Karpas-422 (cell line): ENCODE measurements at regions not wholly inside any gene's neighbourhood (a gene's known extent, or its start where the extent isn't known, plus 50 kb on each side); places are given as distances from the start of the nearest gene placed in this dataset.

Experiments
- DNase-seq: peaks from one replicate; pipeline ENCODE4 v3.0.0-alpha.2; 2015
- H2AFZ ChIP-seq: fragments of 200-600 bp; sonication (generic); 2 replicates; pipeline ENCODE4 v1.6.1; 2014; ENCODE audit warnings: antibody characterized with exemption, low read length, mixed read lengths
- H3K27ac ChIP-seq: fragments of 200-600 bp; sonication (generic); 2 replicates; pipeline ENCODE4 v1.5.1; 2014; ENCODE audit warnings: mild to moderate bottlenecking, low read length, moderate library complexity
- H3K27me3 ChIP-seq: fragments of 200-600 bp; sonication (generic); 2 replicates; pipeline ENCODE4 v1.6.1; 2014; ENCODE audit warnings: low read length, mixed read lengths
- H3K36me3 ChIP-seq: fragments of 200-600 bp; sonication (generic); 2 replicates; pipeline ENCODE4 v1.6.1; 2014; ENCODE audit warnings: low read length, mixed read lengths; ENCODE audit not compliant: insufficient read depth
- H3K4me1 ChIP-seq: fragments of 200-600 bp; sonication (generic); 2 replicates; pipeline ENCODE4 v1.6.1; 2014; ENCODE audit warnings: mild to moderate bottlenecking, low read length, mixed read lengths
- H3K4me2 ChIP-seq: fragments of 200-600 bp; sonication (generic); 2 replicates; pipeline ENCODE4 v1.6.1; 2014; ENCODE audit warnings: low read length, low read depth, mild to moderate bottlenecking; ENCODE audit not compliant: poor library complexity, severe bottlenecking
- H3K4me3 ChIP-seq: fragments of 200-600 bp; sonication (generic); 2 replicates; pipeline ENCODE4 v1.5.1; 2014; ENCODE audit warnings: mild to moderate bottlenecking, antibody characterized with exemption, low read length, mixed read lengths
- H3K79me2 ChIP-seq: fragments of 200-600 bp; sonication (generic); 2 replicates; pipeline ENCODE4 v1.6.1; 2014; ENCODE audit warnings: mild to moderate bottlenecking, low read length, mixed read lengths
- H3K9ac ChIP-seq: fragments of 200-600 bp; sonication (generic); 2 replicates; pipeline ENCODE4 v1.6.0; 2014; ENCODE audit warnings: low read length
- H3K9me2 ChIP-seq: fragments of 200-600 bp; sonication (generic), shearing (Covaris generic); replicated peaks from 2 replicates; pipeline ENCODE4 v1.6.0; 2014; ENCODE audit warnings: mild to moderate bottlenecking, low read length, moderate library complexity; ENCODE audit not compliant: insufficient read depth
- H3K9me3 ChIP-seq: fragments of 300-700, 200-600 bp; sonication (generic); 2 replicates; pipeline ENCODE4 v1.6.1; 2014; ENCODE audit warnings: low read length, mixed read lengths
- H4K20me1 ChIP-seq: fragments of 200-600 bp; sonication (generic); 2 replicates; pipeline ENCODE4 v1.6.1; 2014; ENCODE audit warnings: mild to moderate bottlenecking, antibody characterized with exemption, low read length, low read depth; ENCODE audit not compliant: insufficient read depth

DNA sequence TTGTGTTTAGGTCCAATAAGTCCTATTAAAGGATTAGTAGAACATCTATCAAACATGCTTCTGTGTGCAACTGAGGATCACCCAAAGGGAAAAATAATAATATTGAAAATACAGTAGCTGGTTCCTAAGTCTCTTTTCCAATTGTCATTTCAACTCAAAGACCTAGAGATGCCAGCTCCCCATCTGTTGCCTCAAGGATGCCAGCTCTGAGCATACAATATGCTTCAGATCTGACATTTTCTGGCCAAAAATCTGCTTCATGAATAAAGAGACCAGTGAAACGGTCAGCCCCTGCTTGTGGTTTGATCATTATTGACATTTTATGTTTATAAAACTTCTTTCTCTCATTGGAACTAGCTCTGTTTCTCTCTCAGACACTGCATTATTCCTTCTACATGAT is 72.9 kb downstream of the CCDC185 start:
- Histone ChIP-seq H3K9me3 (no peaks in the 10 kb centered on the region), H4K20me1 (no peaks in the 10 kb centered on the region), H3K4me2 (no peak overlapping the region), H3K9ac (no peak overlapping the region), H3K9me2 (no peaks in the 10 kb centered on the region), H3K4me1 (peaks cover 7% of the 10 kb centered on the region), H3K27ac (no peak overlapping the region), H3K4me3 (no peak overlapping the region), H3K27me3 (no peaks in the 10 kb centered on the region), H2AFZ (no peak overlapping the region), H3K36me3 (no peaks in the 10 kb centered on the region), H3K79me2 (no peaks in the 10 kb centered on the region)
- no peak for DNase-seq

- DNase-seq, result no peak
- Histone ChIP-seq H3K4me1 (peaks cover 16% of the 10 kb centered on the region), H3K9me3 (no peaks in the 10 kb centered on the region), H3K27me3 (no peaks in the 10 kb centered on the region), H2AFZ (no peak overlapping the region), H3K36me3 (no peaks in the 10 kb centered on the region), H3K9ac (no peak overlapping the region), H3K4me2 (peak overlapping the region; percentile 37), H3K4me3 (0 out of 2 replicates have a peak overlapping the region, but pooled peaks have one; percentile 3), H3K9me2 (no peaks in the 10 kb centered on the region), H4K20me1 (no peaks in the 10 kb centered on the region), H3K79me2 (no peaks in the 10 kb centered on the region), H3K27ac (no peak overlapping the region)
These were observed 78.4 kb downstream of the CCDC185 start for GRCh38 chr1:223471566-223471965.

GRCh38 chr1:223472057-223472456 is 78.8 kb downstream of the CCDC185 start:
- Histone ChIP-seq H4K20me1 (no peaks in the 10 kb centered on the region), H3K4me2 (no peak overlapping the region), H3K79me2 (no peaks in the 10 kb centered on the region), H3K27ac (no peak overlapping the region), H2AFZ (no peak overlapping the region), H3K4me1 (peaks cover 16% of the 10 kb centered on the region), H3K36me3 (no peaks in the 10 kb centered on the region), H3K9me2 (no peaks in the 10 kb centered on the region), H3K9ac (no peak overlapping the region), H3K4me3 (no peak overlapping the region), H3K9me3 (no peaks in the 10 kb centered on the region), H3K27me3 (no peaks in the 10 kb centered on the region)
- no peak for DNase-seq

DNA sequence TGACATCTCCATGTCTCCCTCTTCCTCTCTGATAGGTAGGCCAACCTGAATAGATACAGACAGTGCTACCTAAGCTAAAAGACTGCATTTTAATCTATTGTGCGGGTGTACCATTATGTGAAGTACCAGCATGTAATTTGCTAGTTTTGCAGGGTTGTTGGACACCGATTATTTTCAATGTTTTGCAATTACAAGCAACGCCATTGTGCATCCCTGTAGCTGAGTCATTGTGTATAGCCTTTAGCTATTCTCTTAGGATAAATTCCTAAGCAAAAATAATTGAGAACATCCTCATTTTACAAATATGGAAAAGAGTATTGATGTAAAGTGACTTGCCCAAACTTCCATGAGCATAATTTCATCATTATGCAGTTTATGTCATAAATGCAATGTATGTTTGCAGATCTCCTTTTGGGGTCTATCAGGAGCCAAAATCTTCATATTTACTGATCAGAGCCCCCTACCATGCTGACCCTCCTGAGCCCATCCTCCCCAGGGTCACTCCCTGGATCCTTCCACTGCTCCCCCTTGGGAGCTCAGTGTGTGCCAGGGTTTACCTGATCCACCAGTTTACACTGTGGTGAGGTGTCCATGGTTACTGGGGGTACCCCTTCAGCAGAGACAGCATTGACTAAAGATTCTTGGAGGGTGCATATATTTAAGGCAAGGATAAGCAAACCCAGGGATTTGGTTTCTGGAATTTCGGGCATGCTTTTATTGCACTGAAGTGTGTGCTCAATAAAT is 80.6 kb downstream of the CCDC185 start:
- peaks cover 16% of the 10 kb centered on the region for H3K4me1 ChIP-seq
- H3K4me2 ChIP-seq, result no peak overlapping the region
- no peak overlapping the region for H3K4me3 ChIP-seq
- no peaks in the 10 kb centered on the region for H3K9me2 ChIP-seq
- no peak for DNase-seq
- no peaks in the 10 kb centered on the region for H3K27me3 ChIP-seq
- H3K36me3 ChIP-seq, result no peaks in the 10 kb centered on the region
- no peak overlapping the region for H2AFZ ChIP-seq
- H3K9me3 ChIP-seq, result no peaks in the 10 kb centered on the region
- no peaks in the 10 kb centered on the region for H4K20me1 ChIP-seq
- H3K79me2 ChIP-seq, result no peaks in the 10 kb centered on the region
- no peak overlapping the region for H3K9ac ChIP-seq
- no peak overlapping the region for H3K27ac ChIP-seq

DNA sequence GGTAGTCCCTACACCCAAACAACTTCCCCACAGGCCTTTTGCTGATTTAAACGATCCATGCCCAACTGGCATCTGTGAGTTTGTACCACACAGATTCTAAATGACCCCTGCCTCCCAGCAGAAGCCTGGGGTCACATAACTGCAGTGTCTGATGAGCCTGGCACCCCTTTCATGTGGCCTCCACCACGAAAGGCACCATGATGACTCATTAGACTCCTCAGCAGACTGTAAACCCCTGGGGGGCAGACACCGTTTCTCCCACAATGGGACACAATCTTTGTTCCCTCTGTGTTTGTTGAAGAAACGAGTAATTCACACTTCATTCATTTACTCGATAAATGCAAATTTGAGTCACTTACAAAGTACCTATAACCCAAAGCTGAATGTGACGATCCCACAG is 81.6 kb downstream of the CCDC185 start:
- Histone ChIP-seq H3K36me3 (no peaks in the 10 kb centered on the region), H3K27me3 (no peaks in the 10 kb centered on the region), H3K4me2 (no peak overlapping the region), H3K9me3 (no peaks in the 10 kb centered on the region), H4K20me1 (no peaks in the 10 kb centered on the region), H3K9me2 (no peaks in the 10 kb centered on the region), H2AFZ (no peak overlapping the region), H3K79me2 (no peaks in the 10 kb centered on the region), H3K27ac (no peak overlapping the region), H3K4me3 (no peak overlapping the region), H3K4me1 (peaks cover 16% of the 10 kb centered on the region), H3K9ac (no peak overlapping the region)
- DNase-seq, result no peak

GRCh38 chr1:223477456-223477855 is 84.2 kb downstream of the CCDC185 start:
- no peak overlapping the region for H2AFZ ChIP-seq
- H3K9ac ChIP-seq, result no peak overlapping the region
- H3K36me3 ChIP-seq, result no peaks in the 10 kb centered on the region
- no peaks in the 10 kb centered on the region for H3K9me2 ChIP-seq
- H3K79me2 ChIP-seq, result no peaks in the 10 kb centered on the region
- no peak overlapping the region for H3K4me3 ChIP-seq
- H3K27me3 ChIP-seq, result no peaks in the 10 kb centered on the region
- no peaks in the 10 kb centered on the region for H4K20me1 ChIP-seq
- DNase-seq, result no peak
- H3K4me2 ChIP-seq, result no peak overlapping the region
- H3K27ac ChIP-seq, result no peak overlapping the region
- H3K9me3 ChIP-seq, result no peaks in the 10 kb centered on the region
- no peaks in the 10 kb centered on the region for H3K4me1 ChIP-seq

DNA sequence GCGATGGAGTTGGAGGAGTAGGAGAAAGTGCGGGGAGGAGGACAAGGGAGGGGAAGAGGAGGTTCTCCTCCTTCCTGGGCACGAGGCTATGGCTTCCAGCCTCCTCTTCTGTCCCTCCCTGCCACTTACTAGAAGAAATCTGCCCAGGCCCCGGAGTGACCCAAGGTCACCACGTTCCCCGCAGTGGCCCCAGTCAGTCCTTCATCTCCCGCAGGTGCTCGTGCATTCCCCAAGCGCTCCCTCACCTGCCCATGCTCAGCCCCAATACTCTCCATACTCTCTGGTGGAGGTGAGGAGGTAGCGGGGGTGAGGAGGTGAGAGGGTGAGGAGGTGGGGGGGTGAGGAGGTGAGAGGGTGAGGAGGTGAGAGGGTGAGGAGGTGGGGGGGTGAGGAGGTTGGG is 85.4 kb downstream of the CCDC185 start:
- Histone ChIP-seq H3K4me1 (no peaks in the 10 kb centered on the region), H3K36me3 (no peaks in the 10 kb centered on the region), H3K9me3 (no peaks in the 10 kb centered on the region), H3K27ac (no peak overlapping the region), H3K9me2 (no peaks in the 10 kb centered on the region), H3K79me2 (no peaks in the 10 kb centered on the region), H3K9ac (no peak overlapping the region), H2AFZ (no peak overlapping the region), H3K4me2 (no peak overlapping the region), H3K27me3 (no peaks in the 10 kb centered on the region), H3K4me3 (no peak overlapping the region), H4K20me1 (no peaks in the 10 kb centered on the region)
- no peak for DNase-seq

- Histone ChIP-seq H3K4me1 (no peaks in the 10 kb centered on the region), H3K9ac (no peak overlapping the region), H2AFZ (no peak overlapping the region), H3K36me3 (no peaks in the 10 kb centered on the region), H4K20me1 (no peaks in the 10 kb centered on the region), H3K27me3 (no peaks in the 10 kb centered on the region), H3K9me2 (no peaks in the 10 kb centered on the region), H3K27ac (no peak overlapping the region), H3K9me3 (no peaks in the 10 kb centered on the region), H3K79me2 (no peaks in the 10 kb centered on the region), H3K4me3 (no peak overlapping the region), H3K4me2 (no peak overlapping the region)
- DNase-seq, result no peak
These were observed 86.0 kb downstream of the CCDC185 start for GRCh38 chr1:223479261-223479660.
